Stimulated activated CD8-positive, alpha-beta memory T cell treated with anti-CD3 and anti-CD28 coated beads, Interleukin-4, amount 100 ng/mL, for 48 hours (primary cell): ENCODE measurements at regions not wholly inside any gene's neighbourhood (a gene's known extent, or its start where the extent isn't known, plus 50 kb on each side); places are given as distances from the start of the nearest gene placed in this dataset.
"Not testable (repeated sequence)": the region's sequence is repeated elsewhere in the genome, so short reads cannot be mapped to it uniquely, and the experiment has no call there.

Source experiments
- DNase-seq: peaks from one replicate; pipeline ENCODE4 v3.0.0-alpha.2; 2020

- no peak for DNase-seq
These were observed 87.3 kb upstream of the NAMPT start for GRCh38 chr7:106372126-106372525.

- DNase-seq: no peak
These were observed 86.8 kb upstream of the NAMPT start for GRCh38 chr7:106371629-106372028.

GRCh38 chr7:106370542-106370941 lies 85.8 kb upstream of the NAMPT start:
- no peak for DNase-seq

GRCh38 chr7:106369816-106370215 lies 85.0 kb upstream of the NAMPT start:
- no peak for DNase-seq

- DNase-seq: no peak
These were observed 84.6 kb upstream of the NAMPT start for GRCh38 chr7:106369352-106369751.

GRCh38 chr7:106367664-106368063 lies 82.9 kb upstream of the NAMPT start:
- DNase-seq: no peak

GRCh38 chr7:106367018-106367420 lies 82.2 kb upstream of the NAMPT start:
- no peak for DNase-seq

GRCh38 chr7:106365252-106366005 lies 80.6 kb upstream of the NAMPT start:
- DNase-seq: no peak

- not testable (repeated sequence) for DNase-seq
These were observed 77.7 kb upstream of the NAMPT start for GRCh38 chr7:106362507-106362906.

GRCh38 chr7:106358103-106358663 lies 73.4 kb upstream of the NAMPT start:
- no peak for DNase-seq

- DNase-seq: no peak
These were observed 72.9 kb upstream of the NAMPT start for GRCh38 chr7:106357675-106358074.

GRCh38 chr7:106354822-106355221 lies 70.0 kb upstream of the NAMPT start:
- no peak for DNase-seq

GRCh38 chr7:106353944-106354343 lies 69.2 kb upstream of the NAMPT start:
- no peak for DNase-seq

- no peak for DNase-seq
These were observed 63.4 kb upstream of the NAMPT start for GRCh38 chr7:106348231-106348630.

GRCh38 chr7:106347229-106347833 lies 62.5 kb upstream of the NAMPT start:
- DNase-seq: no peak

GRCh38 chr7:106346678-106347217 lies 62.0 kb upstream of the NAMPT start:
- peak; percentile 42 for DNase-seq

- no peak for DNase-seq
These were observed 61.4 kb upstream of the NAMPT start for GRCh38 chr7:106346167-106346677.

- DNase-seq: peak; percentile 62
These were observed 60.8 kb upstream of the NAMPT start for GRCh38 chr7:106345421-106346166.

- DNase-seq: no peak
These were observed 60.1 kb upstream of the NAMPT start for GRCh38 chr7:106344861-106345260.

- no peak for DNase-seq
These were observed 59.4 kb upstream of the NAMPT start for GRCh38 chr7:106344211-106344610.

GRCh38 chr7:106342049-106342448 lies 57.3 kb upstream of the NAMPT start:
- not testable (repeated sequence) for DNase-seq

- DNase-seq: not testable (repeated sequence)
These were observed 55.4 kb upstream of the NAMPT start for GRCh38 chr7:106340247-106340596.
